ENCODE measurements at regions not wholly inside any gene's neighbourhood (a gene's known extent, or its start where the extent isn't known, plus 50 kb on each side); places are given as distances from the start of the nearest gene placed in this dataset.
A peak's percentile ranks its signal among the peaks of the same experiment; 100 is the strongest.

- peak; percentile 77 to 79 (median 77) for TF ChIP-seq CTCF (IDR thresholded peaks at IDR 0.05)
- no peak for TF ChIP-seq POLR2A (IDR thresholded peaks at IDR 0.05; ENCODE audit: low read depth)
Observed at GRCh38 chr2:225889452-225889851, 489.9 kb downstream of the NYAP2 start.

Measured in esophagus muscularis mucosa (tissue), 3 donors.